ENCODE measurements at regions not wholly inside any gene's neighbourhood (a gene's known extent, or its start where the extent isn't known, plus 50 kb on each side); places are given as distances from the start of the nearest gene placed in this dataset.

DNA sequence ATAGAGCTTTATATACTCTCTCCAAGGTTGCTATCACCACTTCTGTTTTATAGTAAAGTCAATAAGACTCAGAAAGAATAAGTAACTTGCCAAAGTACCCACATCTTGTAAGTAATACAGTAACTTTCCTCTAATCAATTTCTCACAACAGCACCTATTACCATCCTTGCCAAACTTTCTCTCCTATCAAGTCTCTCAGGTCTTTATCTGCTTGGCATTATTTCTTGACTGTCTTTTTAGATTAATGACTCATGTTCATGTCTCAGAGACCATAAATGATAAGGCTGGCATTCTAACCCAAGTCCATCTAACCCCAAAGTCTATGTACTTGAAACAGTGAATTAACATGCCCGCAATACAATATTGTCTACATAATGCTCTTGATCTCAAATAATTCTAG is 618.0 kb upstream of the ZEB2 start:
- no peak for DNase-seq (ENCODE audit: low read depth, low spot score)
- H3K4me3 ChIP-seq (ENCODE audit: low read length) = no peak overlapping the region

DNA sequence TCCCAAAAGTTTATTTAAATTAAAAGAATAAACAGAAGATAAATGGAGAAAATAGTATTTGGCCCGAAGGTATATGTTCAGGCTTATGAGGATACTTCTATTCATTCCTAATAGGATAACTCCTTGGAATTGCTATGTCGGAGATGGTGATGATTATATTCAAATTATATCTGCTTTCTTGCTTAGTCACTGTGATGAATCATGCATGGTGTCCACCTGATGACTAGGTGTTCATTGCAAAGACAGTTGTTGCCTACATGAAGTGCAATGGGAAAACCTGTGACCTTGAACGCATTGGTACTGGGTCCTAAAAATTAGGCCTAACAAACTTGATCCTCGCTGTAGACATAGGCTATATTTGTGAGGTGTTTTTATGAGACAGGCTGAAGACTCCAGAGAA is 617.3 kb upstream of the ZEB2 start:
- H3K4me3 ChIP-seq (ENCODE audit: low read length) = no peak overlapping the region
- DNase-seq (ENCODE audit: low read depth, low spot score) = no peak

DNA sequence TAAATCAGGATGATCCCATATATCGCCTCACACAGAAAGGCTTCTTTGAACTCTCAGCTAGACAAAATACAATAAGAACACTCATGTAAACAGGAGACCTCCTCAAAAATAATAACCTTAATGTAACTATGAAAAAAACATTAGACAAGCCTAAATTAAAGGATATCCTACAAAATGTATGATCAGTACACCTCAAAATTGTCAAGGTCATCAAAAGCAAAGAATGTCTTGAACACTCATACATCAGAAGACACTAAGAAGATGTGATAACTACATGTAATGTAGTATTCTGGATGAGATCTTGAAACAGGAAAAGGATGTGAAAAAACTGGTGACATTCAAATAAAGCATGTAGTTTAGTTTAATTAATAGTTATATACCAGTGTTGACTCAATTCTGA is 616.8 kb upstream of the ZEB2 start:
- H3K4me3 ChIP-seq (ENCODE audit: low read length) = no peak overlapping the region
- DNase-seq (ENCODE audit: low read depth, low spot score) = no peak

DNA sequence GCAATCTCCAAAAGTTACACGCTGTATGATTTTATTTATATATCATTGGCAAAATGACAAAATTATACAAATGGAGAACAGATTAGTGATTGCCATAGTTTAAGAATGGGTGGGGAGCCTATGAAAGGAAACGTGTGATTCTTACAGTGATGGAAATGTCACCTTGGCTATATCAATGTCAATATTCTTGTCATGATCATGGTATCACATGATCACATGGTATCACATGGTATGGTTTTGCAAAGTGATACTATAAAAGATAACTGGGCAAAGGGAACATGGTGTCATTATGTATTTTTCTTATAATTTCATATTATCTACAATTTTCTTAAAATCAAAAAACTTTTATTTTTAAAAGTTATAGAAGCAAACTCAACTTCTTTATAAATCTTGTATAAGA is 606.2 kb upstream of the ZEB2 start:
- no peak for DNase-seq (ENCODE audit: low read depth, low spot score)
- no peak overlapping the region for H3K4me3 ChIP-seq (ENCODE audit: low read length)

DNA sequence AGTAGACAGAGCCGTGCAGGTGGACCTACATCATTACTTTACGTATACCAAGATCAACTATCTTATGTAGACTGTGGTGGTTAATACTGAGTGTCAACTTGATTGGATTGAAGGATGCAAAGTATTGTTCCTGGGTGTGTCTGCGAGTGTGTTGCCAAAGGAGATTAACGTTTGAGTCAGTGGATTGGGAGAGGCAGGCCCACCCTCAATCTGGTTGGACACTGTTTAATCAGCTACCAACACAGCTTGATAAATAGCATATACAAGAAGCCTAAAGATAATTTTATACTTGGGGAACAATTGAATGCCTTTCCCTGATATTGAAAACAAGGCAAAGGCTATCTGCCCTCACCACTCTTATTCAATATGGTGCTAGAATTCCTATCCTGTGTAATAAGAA is 604.2 kb upstream of the ZEB2 start:
- no peak overlapping the region for H3K4me3 ChIP-seq (ENCODE audit: low read length)
- DNase-seq (ENCODE audit: low read depth, low spot score) = no peak

DNA sequence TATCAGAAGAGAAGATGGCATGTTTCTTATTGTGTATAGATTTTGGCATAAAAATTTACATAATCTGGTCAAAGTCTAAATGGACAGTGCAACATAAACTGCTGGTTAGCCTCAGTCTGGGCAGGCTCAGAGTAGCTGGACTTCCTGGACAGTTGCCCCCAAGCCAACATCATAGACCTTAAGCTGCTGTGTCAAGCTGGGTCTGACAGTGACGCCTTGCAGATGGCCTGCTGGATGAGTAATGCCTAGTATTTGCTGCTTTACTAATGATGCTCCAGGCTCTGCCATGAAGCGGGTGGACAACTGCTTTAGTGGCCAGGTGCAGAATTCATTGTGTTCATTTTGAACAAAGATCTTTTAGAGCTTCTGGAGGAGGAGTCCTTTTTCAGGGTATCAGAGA is 603.7 kb upstream of the ZEB2 start:
- no peak for DNase-seq (ENCODE audit: low read depth, low spot score)
- no peak overlapping the region for H3K4me3 ChIP-seq (ENCODE audit: low read length)

DNA sequence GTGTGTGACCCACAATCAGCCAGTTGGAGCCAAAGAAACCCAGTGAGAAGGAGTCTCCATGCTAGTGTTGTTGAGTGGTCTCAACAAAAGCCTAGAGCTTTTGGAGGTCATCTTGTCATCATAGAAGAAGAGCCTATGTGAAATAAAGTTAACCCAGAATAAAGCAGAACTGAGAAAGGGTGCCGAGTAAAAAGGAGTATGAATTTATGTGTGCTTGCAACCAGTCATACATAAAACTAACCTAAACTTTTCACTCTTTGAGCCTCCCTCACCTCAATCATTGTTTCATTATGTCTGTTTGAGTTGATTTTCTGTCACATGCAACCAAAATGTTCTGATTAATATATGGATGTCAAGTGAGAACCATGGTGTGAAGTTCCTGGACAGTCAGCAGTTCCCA is 599.3 kb upstream of the ZEB2 start:
- DNase-seq (ENCODE audit: low read depth, low spot score) = no peak
- no peak overlapping the region for H3K4me3 ChIP-seq (ENCODE audit: low read length)

DNA sequence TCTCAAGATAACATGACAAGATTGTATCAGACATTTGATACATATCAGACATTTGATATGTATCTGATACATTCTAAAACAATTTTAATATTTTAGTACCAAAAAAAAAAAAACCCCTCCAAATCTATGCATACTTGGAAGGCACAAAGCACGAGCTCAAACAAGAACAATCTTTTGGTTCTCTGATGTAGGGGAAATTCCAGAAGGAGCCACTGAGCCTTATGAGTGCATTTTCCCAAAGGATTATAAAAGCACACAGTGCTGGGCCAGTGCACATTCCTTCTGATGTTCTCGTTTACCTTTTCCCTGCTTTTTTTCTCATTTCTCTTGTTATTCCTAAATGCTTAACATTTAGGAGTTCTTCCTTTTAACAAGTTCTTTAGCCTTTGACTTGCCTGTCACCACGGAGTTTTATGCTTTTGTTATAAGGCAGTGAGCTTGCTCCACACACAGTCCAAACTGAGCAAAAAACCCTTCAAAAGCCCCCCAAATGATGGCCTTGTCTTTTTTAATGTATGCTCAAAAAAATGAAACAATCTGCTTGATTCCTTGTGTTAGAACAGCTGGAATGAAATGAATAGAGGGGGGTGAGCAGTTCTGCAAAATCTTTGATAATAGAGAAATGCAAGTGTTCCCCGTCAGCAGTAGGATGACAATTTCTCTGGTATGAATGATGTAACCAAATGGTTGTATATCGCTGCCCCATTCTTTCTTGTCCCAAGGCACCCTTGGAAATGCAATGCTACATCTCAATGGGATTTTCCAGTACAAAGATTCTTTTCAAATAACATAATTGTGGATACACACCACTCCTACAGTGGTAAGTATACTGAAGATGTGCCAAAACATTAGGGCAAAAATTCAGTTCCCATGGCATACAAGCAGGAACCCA is 597.2 kb upstream of the ZEB2 start:
- DNase-seq (ENCODE audit: low read depth, low spot score) = no peak
- no peak overlapping the region for H3K4me3 ChIP-seq (ENCODE audit: low read length)

DNA sequence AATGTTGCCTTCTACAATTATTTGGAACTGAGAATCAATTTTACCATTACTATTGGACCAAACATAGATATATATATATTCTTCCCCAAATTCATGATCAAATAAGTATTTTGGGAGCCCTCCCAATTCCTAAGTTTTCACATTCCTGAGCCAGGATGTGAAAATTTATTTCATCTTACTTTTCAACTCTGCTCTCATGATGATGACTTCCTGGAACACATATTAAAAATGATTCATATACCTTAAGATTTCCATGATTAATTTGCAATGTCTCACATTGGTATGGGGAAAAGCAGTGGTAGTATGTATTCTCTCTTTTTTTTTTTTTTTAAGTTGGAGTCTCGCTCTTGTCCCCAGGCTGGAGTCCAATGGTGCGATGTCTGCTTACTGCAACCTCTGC is 596.1 kb upstream of the ZEB2 start:
- no peak for DNase-seq (ENCODE audit: low read depth, low spot score)
- no peak overlapping the region for H3K4me3 ChIP-seq (ENCODE audit: low read length)

DNA sequence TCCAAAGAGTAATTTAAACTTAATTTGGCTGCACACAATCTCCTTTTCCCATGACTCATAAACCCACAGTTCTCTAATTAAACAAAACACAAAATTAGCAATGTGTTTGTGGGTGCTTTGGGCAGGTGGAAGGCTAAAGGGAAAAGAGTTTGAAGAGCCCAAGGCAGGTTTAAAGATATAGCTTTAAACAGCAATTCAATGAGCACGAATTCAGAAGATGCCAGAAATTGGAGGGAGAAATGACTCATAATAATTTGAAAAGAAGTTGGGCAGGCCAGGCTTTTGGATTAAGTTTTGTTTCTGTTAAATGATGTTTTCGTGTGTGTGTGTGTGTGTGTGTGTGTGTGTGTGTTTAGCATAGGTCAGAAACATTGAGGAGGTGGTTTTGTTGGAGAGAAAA is 594.8 kb upstream of the ZEB2 start:
- no peak for DNase-seq (ENCODE audit: low read depth, low spot score)
- H3K4me3 ChIP-seq (ENCODE audit: low read length) = no peak overlapping the region

DNA sequence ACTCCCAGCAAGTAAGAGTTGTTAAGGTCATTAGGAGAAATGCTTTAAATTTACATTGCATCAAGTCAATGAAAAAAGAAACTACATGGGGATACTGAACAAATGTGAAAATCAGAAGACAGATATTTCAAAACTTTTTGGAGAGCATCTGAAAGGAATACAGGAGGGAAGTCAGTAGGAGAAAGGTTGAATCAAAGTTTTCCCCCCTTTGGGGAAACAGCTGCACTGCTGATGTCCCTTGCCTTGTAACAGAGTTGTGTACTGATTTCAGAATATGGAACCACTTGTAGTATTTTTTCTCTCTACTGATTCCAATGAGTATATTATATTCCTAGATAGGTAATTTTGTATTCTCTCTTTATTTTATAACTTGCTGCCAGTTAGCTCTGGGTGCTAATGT is 592.5 kb upstream of the ZEB2 start:
- no peak for DNase-seq (ENCODE audit: low read depth, low spot score)

DNA sequence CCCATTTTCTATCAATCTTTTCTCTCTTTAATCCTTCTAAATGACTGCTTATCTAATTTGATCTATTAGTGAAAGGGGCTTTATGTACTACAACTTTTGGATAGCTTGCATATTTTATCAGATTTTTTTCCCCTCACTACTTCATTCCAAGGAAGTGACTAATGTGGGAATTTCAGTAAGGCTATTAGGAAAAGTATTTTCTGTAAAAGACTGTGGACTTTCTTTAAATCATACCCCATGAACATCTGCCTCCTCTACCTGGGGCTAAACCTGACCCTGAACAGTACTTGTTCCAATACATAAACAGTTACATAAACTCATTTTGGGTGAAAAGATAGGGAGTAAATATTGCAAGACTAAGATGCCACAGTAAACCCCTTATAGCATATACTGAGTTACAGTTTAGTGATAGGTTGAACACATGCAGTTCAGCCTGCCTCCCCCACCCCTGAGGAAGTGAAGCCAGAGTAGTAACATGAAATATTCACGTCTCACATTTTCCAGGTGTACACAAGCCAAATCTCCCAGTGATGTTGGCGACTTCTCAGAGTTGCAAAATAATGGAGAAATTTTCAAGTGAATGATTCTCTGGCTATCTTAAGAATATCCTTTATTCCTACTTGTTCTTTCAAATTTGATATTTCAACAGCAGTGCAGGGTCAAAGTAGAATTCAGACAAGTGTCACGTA is 590.9 kb upstream of the ZEB2 start:
- no peak for DNase-seq (ENCODE audit: low read depth, low spot score)

More for the DNA sequence above, 592.5 kb upstream of the ZEB2 start:
- no peak overlapping the region for H3K4me3 ChIP-seq (ENCODE audit: low read length)

DNA sequence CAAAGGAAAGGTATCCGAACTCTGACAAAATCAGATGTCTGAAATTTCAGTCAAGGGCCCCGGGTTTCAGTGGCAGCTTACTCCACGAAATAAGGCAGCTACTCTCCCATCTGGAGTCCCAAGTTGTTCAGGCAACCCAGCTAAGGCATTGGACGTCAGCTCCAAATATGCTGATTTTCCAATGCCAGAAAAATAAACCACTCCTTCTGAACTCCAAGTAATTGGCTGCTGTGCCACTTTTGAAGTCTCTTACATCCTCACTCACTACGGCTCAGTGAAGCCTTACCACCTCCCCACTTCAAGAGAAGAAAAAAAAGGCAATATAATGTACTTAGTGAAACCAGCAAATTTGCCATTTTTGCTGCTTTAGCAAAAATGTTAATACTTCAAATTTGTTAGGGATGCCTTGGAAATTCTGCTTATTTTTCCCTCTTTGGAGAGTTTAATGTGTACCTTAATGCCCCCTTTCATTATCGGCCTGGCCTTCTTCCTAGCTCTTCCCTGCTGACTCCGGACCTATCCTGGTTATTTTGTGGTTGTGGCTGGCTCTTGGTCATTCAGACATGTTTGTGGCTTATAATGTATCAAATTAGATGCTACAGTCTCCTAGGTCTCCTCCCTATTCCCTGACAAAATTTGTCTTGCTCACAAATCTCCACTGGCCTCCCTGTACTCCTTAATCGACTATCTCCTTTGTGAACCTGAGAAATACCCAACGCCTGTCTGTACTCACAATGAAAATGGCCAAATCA is 589.2 kb upstream of the ZEB2 start:
- DNase-seq (ENCODE audit: low read depth, low spot score) = no peak
- H3K4me3 ChIP-seq (ENCODE audit: low read length) = no peak overlapping the region

More for the DNA sequence above, 590.9 kb upstream of the ZEB2 start:
- H3K4me3 ChIP-seq (ENCODE audit: low read length) = no peak overlapping the region

DNA sequence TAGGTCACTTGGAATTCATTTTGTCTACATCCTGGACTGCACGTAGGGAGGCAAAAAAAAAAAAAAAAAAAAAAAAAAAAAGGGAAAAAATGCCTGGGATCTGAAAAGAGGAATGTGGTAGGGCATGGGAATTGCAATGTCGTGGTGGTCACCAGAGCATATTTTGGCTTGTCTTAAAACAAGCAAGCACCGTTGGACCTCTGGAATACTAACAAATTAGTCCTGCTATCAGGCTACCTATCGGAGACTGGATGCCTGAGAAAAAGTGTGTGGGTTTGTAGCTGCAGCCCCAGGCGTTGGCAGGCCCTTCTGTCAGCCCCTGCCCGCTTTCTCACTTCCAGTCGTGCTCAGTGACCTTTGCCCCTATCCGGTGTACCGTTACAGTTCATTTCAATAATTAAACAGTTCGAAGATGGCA is 588.5 kb upstream of the ZEB2 start:
- no peak overlapping the region for H3K4me3 ChIP-seq (ENCODE audit: low read length)
- DNase-seq (ENCODE audit: low read depth, low spot score) = no peak

DNA sequence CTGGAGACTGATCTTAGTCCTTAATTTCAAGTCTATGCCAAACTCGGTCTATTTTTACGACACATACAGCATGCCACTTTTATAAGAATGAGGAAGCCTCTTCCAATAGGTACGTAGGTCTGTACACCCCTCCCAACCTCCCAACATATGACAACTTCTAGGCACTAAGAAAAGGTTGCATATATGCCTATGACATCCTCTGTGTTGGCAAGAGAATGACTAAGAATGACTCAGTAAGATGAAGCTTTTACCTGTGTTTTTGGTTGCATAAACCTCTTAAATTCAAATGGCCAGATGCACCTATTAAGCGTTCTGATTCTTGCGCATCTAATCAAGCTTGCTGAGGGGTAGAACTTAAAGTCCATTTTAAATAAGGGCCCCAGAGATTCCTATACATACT is 586.4 kb upstream of the ZEB2 start:
- no peak overlapping the region for H3K4me3 ChIP-seq (ENCODE audit: low read length)
- no peak for DNase-seq (ENCODE audit: low read depth, low spot score)

DNA sequence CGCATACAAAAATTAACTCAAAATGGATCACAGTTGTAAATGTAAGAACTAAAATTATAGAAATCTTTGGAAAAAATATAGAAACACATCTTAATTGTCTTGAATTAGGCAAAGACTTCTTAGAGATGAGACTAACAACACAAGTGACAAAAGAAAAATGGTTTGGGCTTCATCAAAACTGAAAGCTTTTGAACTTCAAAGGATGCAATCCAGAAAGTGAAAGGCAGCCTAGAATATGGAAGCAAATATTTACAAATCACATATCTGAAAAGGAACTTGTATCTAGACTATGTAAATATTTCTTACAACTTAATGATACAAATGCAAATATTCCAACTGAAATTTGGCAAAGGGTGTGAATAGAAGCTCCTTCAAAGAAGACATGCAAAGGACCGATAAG is 582.8 kb upstream of the ZEB2 start:
- no peak overlapping the region for H3K4me3 ChIP-seq (ENCODE audit: low read length)
- no peak for DNase-seq (ENCODE audit: low read depth, low spot score)

DNA sequence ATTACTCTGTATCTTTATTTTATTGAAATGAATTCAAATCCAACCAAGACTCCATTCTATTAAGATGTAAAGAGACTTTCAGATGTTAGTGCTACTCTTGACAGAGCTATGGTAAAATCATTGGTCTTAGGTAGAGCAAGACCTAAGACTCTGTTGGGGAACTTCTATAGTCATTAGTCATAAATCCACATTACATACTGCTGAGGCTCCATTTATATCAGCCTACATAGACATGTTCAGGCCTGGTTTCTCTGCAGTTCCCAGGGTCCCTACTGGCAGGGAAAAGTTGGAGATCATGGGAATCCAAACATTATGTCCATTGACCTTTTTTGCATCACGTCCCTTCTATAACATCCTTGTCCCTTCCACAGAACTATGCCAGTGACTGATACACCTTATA is 580.4 kb upstream of the ZEB2 start:
- no peak overlapping the region for H3K4me3 ChIP-seq (ENCODE audit: low read length)
- no peak for DNase-seq (ENCODE audit: low read depth, low spot score)

DNA sequence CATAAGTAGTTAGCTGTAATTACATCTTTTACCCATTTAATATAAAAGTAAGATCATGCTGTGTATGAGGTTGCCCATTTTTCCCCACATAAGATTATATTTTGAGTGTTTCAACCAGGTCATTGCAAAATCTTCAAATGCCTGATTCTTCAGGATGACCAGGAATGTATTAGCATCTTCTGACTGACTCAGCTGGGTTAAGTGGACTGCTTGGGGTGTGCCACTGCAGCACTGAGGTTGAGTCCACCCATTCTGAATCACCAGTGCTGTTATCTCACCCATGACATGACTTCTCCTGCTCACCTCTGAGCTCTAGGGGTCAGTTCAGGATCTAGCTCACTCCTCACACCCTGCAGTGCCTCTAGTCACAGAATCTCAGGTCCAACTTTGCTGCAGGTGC is 576.7 kb upstream of the ZEB2 start:
- DNase-seq (ENCODE audit: low read depth, low spot score) = no peak
- no peak overlapping the region for H3K4me3 ChIP-seq (ENCODE audit: low read length)

DNA sequence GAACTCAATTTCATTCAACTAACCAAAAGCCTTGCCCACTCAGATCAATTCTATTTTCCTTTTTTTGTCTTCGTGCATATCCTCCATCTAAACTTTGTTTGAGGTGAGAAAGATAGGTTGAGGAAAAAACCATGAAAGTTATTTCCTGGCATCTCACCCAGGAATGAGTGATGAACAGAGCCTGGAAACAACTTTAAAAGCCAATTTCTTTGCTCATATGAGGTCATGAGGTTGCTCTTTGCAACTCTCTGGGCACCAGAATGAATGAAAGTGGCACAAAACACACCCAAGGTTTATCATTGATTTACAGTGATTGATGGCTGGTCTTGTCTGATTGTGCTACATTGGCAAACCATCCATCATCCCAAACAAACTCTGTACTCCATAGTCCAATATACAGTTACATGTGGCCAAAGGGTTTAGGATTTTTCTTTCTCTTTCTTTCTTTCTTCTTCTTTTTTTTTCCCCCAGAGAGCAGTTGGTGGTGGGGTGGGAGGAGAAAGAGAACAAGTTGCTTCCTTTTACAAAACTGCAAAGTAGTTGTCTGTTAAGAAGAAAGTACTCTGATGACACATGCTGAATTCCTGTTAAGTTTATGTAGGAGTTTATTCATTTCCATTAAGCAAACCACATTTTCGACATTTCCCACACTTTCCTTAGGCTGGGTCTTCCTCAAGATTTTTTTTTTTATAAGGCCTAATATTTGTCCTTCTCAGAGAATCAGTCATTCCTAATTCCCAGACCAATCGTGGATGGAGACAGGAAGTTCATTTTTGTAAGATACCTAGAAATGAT is 575.9 kb upstream of the ZEB2 start:
- H3K4me3 ChIP-seq (ENCODE audit: low read length) = no peak overlapping the region
- no peak for DNase-seq (ENCODE audit: low read depth, low spot score)

Measured in Jurkat, Clone E6-1 (cell line).